ENCODE measurements at regions not wholly inside any gene's neighbourhood (a gene's known extent, or its start where the extent isn't known, plus 50 kb on each side); places are given as distances from the start of the nearest gene placed in this dataset.

DNA sequence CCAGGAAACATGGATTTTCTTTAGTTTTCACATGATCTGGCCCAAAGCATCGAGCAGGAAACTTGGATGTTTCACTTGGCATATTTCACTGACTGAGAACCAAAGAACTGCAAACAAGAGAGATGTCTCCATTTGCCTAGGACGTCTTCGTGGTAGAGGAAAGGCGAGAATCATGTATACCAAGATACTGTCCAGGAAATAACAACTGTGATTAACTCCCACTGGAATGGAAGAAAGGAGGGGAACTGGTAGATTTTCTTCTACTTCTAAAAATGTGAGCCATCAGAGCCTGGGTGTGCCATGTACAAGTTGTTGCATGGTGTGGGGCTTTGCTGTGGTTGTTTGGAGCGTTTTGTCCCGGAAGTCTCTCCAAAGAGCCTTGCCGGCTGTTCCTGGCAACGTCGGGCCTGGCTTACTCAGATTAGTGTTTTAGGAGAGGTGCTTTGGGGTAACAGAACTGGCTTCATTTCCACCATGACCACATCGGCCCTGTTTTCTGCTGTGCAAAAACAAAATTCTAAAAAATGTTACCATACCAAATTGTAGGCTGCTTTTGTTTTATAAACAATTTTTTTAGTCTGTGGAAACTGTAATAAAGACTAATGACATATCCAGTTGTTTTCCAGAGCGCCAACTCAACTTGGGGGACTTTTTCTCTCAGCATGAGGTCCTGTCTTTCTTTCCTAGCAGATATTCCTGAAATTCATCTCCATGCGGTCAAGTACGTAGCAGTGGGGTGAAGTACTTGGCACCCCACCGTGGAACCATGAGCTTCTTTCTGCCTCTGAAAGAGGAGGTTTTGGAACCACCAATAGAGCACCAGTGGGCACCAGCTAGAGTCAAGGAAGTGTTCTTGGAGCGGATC, 118.3 kb downstream of the TM2D1 start:
- TF ChIP-seq, protein P1, sequence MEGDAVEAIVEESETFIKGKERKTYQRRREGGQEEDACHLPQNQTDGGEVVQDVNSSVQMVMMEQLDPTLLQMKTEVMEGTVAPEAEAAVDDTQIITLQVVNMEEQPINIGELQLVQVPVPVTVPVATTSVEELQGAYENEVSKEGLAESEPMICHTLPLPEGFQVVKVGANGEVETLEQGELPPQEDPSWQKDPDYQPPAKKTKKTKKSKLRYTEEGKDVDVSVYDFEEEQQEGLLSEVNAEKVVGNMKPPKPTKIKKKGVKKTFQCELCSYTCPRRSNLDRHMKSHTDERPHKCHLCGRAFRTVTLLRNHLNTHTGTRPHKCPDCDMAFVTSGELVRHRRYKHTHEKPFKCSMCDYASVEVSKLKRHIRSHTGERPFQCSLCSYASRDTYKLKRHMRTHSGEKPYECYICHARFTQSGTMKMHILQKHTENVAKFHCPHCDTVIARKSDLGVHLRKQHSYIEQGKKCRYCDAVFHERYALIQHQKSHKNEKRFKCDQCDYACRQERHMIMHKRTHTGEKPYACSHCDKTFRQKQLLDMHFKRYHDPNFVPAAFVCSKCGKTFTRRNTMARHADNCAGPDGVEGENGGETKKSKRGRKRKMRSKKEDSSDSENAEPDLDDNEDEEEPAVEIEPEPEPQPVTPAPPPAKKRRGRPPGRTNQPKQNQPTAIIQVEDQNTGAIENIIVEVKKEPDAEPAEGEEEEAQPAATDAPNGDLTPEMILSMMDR (conservative IDR thresholded peaks at IDR 0.05; ENCODE audit: low read depth, low read length) = no peak
- TF ChIP-seq EZH2 (IDR thresholded peaks at IDR 0.05; ENCODE audit: borderline replicate concordance, low read depth, low read length, poor library complexity, severe bottlenecking) = no peak
- no TSS peak for BruUV-seq (replicated peaks)
- H3K36me3 ChIP-seq (ENCODE audit: insufficient read depth, low read length, poor library complexity, severe bottlenecking) = no peaks in the 10 kb centered on the region
- H3K4me3 ChIP-seq (ENCODE audit: low read depth, low read length, poor library complexity, severe bottlenecking) = no peak overlapping the region
- H3K27ac ChIP-seq (ENCODE audit: low read depth, low read length, poor library complexity, severe bottlenecking) = no peak overlapping the region
- CTCF ChIA-PET = no interaction called here
- intact Hi-C loops (cut with micrococcal nuclease; ENCODE audit: unreplicated experiment) = no loop called here
- H3K27me3 ChIP-seq (replicated peaks; ENCODE audit: insufficient read depth, low read depth, low read length, poor library complexity) = no peaks in the 10 kb centered on the region
- POLR2A ChIA-PET (ENCODE audit: low non-redundant PET) = no interaction called here
- no peaks in the 10 kb centered on the region for H3K4me1 ChIP-seq (ENCODE audit: insufficient read depth, low read length, poor library complexity, severe bottlenecking)
- H3K9me3 ChIP-seq (ENCODE audit: low read depth, low read length, poor library complexity, severe bottlenecking) = no peaks in the 10 kb centered on the region
- no peak for DNase-seq (ENCODE audit: low spot score)

DNA sequence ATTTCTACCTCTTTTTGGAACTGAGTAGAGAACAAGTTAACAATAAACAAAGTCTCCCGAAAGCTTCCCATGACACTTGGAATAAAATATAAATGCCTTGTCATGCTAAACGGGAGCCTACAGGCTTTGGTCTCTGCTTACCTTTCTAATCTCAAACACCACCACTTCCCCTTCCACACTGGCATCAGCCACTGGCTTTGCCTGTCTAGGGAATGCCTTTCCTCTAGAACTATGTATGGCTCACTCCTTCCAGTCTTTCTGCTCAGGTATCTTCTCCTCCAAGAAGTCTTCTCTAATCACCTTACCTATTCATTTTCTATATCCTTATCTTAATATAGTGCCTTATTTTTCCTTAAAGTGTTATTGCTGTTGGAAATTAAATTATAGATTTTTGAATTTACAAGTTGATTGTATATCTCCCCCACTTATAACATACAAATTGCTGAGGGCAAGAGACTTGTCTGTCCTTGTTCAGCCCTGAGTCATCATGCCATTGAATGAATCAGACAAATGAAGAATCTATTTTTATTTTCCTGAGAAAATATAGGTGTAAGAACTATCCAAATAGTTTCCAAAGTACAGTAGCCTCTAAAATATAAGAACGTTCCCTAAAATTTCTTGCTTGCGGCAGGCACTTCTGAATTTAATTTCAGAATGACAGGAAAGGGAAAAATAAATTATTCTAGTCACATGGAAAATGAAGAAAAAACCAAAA, 119.2 kb downstream of the TM2D1 start:
- TF ChIP-seq EZH2 (IDR thresholded peaks at IDR 0.05; ENCODE audit: borderline replicate concordance, low read depth, low read length, poor library complexity, severe bottlenecking) = no peak
- TF ChIP-seq, protein P1 (conservative IDR thresholded peaks at IDR 0.05; ENCODE audit: low read depth, low read length) = no peak
- ChIA-PET CTCF (no interaction called here), POLR2A (ENCODE audit: low non-redundant PET) (no interaction called here)
- Histone ChIP-seq H3K4me3 (ENCODE audit: low read depth, low read length, poor library complexity, severe bottlenecking) (no peak overlapping the region), H3K4me1 (ENCODE audit: insufficient read depth, low read length, poor library complexity, severe bottlenecking) (no peaks in the 10 kb centered on the region), H3K27ac (ENCODE audit: low read depth, low read length, poor library complexity, severe bottlenecking) (no peak overlapping the region), H3K36me3 (ENCODE audit: insufficient read depth, low read length, poor library complexity, severe bottlenecking) (no peaks in the 10 kb centered on the region), H3K27me3 (replicated peaks; ENCODE audit: insufficient read depth, low read depth, low read length, poor library complexity) (no peaks in the 10 kb centered on the region), H3K9me3 (ENCODE audit: low read depth, low read length, poor library complexity, severe bottlenecking) (no peaks in the 10 kb centered on the region)
- intact Hi-C loops (cut with micrococcal nuclease; ENCODE audit: unreplicated experiment) = no loop called here
- DNase-seq (ENCODE audit: low spot score) = no peak
- no TSS peak for BruUV-seq (replicated peaks)

DNA sequence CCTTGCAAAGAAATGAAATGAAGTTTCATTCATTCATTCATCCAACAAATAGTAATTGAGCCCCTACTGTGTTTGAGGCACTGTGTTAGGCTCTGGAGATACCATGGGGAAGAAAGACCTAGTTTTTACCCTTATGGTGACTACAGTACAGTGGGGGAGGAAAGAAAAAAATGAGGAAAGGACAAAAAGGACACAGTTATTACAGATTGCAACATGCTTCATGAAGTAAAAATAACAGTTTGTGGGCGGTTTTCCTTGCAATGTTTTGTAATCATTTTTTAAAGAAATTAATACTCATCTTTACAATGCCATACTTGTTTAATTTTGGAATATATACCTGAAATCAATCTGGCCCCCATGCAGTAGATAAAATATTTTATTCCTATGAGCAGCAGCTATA, 120.3 kb downstream of the TM2D1 start:
- POLR2A ChIA-PET (ENCODE audit: low non-redundant PET) = no interaction called here
- Histone ChIP-seq H3K4me1 (ENCODE audit: insufficient read depth, low read length, poor library complexity, severe bottlenecking) (no peaks in the 10 kb centered on the region), H3K27me3 (replicated peaks; ENCODE audit: insufficient read depth, low read depth, low read length, poor library complexity) (no peaks in the 10 kb centered on the region), H3K27ac (ENCODE audit: low read depth, low read length, poor library complexity, severe bottlenecking) (no peak overlapping the region), H3K36me3 (ENCODE audit: insufficient read depth, low read length, poor library complexity, severe bottlenecking) (no peaks in the 10 kb centered on the region), H3K4me3 (ENCODE audit: low read depth, low read length, poor library complexity, severe bottlenecking) (no peak overlapping the region), H3K9me3 (ENCODE audit: low read depth, low read length, poor library complexity, severe bottlenecking) (no peaks in the 10 kb centered on the region)
- intact Hi-C loops (cut with micrococcal nuclease; ENCODE audit: unreplicated experiment) = no loop called here
- CTCF ChIA-PET = no interaction called here
- DNase-seq (ENCODE audit: low spot score) = no peak
- no TSS peak for BruUV-seq (replicated peaks)
- TF ChIP-seq, protein P1 (conservative IDR thresholded peaks at IDR 0.05; ENCODE audit: low read depth, low read length) = no peak
- TF ChIP-seq EZH2 (IDR thresholded peaks at IDR 0.05; ENCODE audit: borderline replicate concordance, low read depth, low read length, poor library complexity, severe bottlenecking) = no peak

Measured in A673 (cell line).